ENCODE measurements at regions not wholly inside any gene's neighbourhood (a gene's known extent, or its start where the extent isn't known, plus 50 kb on each side); places are given as distances from the start of the nearest gene placed in this dataset.

DNA sequence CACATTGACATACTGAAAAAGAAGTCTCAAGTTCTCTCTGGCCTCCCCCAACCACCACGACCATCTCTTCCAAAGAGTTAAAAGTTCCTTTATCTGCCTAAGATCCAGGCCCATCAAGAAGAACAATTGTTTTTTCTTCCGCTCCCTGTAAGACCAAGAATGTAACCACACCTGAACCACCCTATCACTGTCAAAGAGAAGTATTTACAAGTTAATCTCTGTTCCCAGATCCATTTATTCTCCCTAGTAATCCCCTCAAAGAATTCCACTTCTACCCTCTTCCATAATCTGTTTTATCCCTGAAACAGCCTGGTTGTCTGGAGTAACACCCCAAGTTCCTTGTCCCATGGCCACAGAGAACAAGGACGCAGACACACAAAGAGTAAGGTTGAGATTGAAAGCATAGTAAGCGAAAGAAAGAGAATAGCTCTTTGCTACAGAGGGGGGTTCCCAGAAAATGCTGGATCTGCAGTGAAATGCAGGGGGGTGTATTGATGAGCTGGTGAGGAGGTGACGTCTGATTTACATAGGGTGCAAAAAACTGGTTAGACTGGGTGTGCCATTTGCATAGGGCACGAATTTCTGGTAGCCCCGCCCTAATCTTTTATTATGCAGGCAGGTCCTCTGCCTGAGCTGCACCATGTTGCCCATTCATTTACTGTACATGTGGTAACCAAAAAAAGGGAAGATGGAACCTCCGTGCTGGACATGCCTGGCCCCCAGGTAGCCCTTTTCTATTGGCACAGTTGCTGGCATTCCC lies 122.0 kb downstream of the SKIDA1 start:
- TF ChIP-seq, protein P1, sequence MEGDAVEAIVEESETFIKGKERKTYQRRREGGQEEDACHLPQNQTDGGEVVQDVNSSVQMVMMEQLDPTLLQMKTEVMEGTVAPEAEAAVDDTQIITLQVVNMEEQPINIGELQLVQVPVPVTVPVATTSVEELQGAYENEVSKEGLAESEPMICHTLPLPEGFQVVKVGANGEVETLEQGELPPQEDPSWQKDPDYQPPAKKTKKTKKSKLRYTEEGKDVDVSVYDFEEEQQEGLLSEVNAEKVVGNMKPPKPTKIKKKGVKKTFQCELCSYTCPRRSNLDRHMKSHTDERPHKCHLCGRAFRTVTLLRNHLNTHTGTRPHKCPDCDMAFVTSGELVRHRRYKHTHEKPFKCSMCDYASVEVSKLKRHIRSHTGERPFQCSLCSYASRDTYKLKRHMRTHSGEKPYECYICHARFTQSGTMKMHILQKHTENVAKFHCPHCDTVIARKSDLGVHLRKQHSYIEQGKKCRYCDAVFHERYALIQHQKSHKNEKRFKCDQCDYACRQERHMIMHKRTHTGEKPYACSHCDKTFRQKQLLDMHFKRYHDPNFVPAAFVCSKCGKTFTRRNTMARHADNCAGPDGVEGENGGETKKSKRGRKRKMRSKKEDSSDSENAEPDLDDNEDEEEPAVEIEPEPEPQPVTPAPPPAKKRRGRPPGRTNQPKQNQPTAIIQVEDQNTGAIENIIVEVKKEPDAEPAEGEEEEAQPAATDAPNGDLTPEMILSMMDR (IDR thresholded peaks at IDR 0.05) = no peak

GRCh38 chr10:21402606-21403083 lies 122.8 kb downstream of the SKIDA1 start:
- TF ChIP-seq, protein P1 (IDR thresholded peaks at IDR 0.05) = no peak

DNA sequence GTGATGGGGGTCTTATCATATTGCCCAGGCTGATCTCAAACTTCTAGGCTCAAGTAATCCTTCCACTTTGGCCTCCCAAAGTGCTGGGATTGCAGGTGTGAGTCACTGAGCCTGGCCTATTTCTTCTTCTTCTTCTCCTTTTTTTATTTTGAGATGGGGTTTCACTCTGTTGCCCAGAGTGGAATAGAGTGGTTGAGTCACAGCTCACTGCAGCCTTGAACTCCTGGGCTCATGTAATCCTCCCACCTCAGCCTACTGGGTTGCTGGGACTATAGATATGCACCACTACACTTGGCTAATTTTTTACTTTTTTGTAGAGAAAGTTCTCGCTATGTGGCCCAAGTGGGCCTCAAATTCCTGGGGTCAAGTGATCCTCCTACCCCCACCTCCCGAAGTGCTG lies 124.3 kb downstream of the SKIDA1 start:
- TF ChIP-seq, protein P1 (IDR thresholded peaks at IDR 0.05) = no peak

DNA sequence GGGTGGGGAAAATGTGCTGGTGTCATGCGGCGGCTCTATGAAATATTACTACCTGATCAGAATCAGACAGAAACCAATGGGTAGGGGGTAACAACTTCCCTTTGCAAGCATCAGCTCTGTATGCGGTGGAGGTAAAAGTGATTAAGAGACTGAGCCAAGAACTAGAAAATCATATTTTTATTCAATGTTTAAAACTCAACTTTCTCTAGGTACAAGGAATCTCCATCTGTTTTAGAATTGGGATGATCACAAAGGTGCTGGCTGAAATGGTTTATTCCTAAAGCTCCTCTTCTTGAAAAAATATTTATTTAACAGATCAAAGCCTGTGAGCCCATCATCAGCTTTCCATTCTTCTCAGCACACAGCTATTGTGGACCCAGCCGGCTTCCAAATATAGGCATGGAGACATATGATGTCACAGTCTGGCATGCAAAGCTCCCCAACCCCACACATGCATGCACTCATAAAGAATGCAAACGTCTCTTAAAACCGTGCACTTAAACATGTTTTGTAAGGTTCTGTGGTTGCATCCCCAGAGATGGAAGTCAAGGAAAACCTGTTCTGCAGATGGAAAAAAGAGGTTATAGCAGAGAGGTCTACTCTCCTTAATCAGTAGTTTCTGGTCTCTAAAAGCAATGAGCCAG lies 126.0 kb downstream of the SKIDA1 start:
- TF ChIP-seq, protein P1 (IDR thresholded peaks at IDR 0.05) = no peak

DNA sequence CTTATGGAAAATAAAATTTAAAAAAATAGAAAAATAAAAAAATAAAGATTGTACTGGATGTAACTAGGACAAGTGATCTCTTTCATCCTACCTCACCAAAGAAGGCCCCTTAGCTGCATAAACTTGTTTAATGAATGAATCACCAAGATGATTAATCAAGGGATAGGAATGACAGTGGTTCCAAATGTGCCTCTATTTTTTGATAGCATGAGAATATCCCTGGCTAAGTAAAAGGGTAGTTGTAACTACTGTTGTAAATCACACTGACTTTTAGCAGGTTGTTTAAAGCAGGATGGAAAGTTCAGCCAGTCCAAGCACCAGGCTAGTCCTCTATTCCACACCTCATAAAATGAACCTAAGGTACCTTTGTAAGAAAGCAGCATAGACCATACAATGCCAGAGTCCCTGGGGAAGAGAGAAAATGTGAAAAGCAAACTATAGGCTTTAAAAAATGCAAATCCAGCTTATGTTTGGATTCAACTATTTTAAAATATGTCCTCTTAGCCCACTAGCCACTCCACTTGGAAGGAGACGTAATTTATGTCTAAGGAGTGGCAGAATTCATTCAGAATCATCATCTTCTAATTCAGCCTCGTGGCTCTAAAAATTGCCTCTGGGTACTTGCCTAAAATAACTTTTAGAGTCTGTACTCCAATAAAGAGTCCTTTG lies 126.8 kb downstream of the SKIDA1 start:
- TF ChIP-seq, protein P1 (IDR thresholded peaks at IDR 0.05) = no peak

GRCh38 chr10:21396889-21397288 lies 128.6 kb downstream of the SKIDA1 start:
- TF ChIP-seq, protein P1 (IDR thresholded peaks at IDR 0.05) = no peak

- TF ChIP-seq, protein P1 (IDR thresholded peaks at IDR 0.05) = no peak
Observed at GRCh38 chr10:21393931-21394330, 131.6 kb downstream of the SKIDA1 start.

Measured in LNCAP (cell line).